NOMO-1 treated with DMSO at 0.1 percent for 48 hours (cell line): ENCODE measurements at regions not wholly inside any gene's neighbourhood (a gene's known extent, or its start where the extent isn't known, plus 50 kb on each side); places are given as distances from the start of the nearest gene placed in this dataset.

Experiments used
- DNase-seq: peaks from one replicate; lab custom pipeline; 2025; ENCODE audit not compliant: unreplicated experiment; lab: John Stamatoyannopoulos, UW

GRCh38 chr14:98859301-98859700, 412.7 kb downstream of the BCL11B start:
- no peak for DNase-seq

GRCh38 chr14:98864211-98864610, 407.8 kb downstream of the BCL11B start:
- no peak for DNase-seq

- DNase-seq: no peak
These were observed 404.9 kb downstream of the BCL11B start for GRCh38 chr14:98867146-98867545.

- no peak for DNase-seq
These were observed 404.3 kb downstream of the BCL11B start for GRCh38 chr14:98867726-98868125.

GRCh38 chr14:98868866-98869265, 403.1 kb downstream of the BCL11B start:
- DNase-seq: no peak

GRCh38 chr14:98871796-98872195, 400.2 kb downstream of the BCL11B start:
- no peak for DNase-seq

- no peak for DNase-seq
These were observed 394.9 kb downstream of the BCL11B start for GRCh38 chr14:98877065-98877464.

GRCh38 chr14:98878282-98878681, 393.7 kb downstream of the BCL11B start:
- DNase-seq: no peak

GRCh38 chr14:98886982-98887381, 385.0 kb downstream of the BCL11B start:
- DNase-seq: no peak

GRCh38 chr14:98888281-98888680, 383.7 kb downstream of the BCL11B start:
- DNase-seq: no peak

- DNase-seq: no peak
These were observed 382.8 kb downstream of the BCL11B start for GRCh38 chr14:98888927-98889835.

- DNase-seq: no peak
These were observed 382.2 kb downstream of the BCL11B start for GRCh38 chr14:98889836-98890185.

GRCh38 chr14:98890556-98891340, 381.2 kb downstream of the BCL11B start:
- DNase-seq: no peak

GRCh38 chr14:98893675-98894074, 378.3 kb downstream of the BCL11B start:
- DNase-seq: no peak

- DNase-seq: no peak
These were observed 377.4 kb downstream of the BCL11B start for GRCh38 chr14:98894600-98894999.

GRCh38 chr14:98896449-98896848, 375.5 kb downstream of the BCL11B start:
- no peak for DNase-seq

GRCh38 chr14:98897605-98898309, 374.2 kb downstream of the BCL11B start:
- no peak for DNase-seq

- DNase-seq: no peak
These were observed 372.6 kb downstream of the BCL11B start for GRCh38 chr14:98899441-98899840.

- DNase-seq: no peak
These were observed 371.8 kb downstream of the BCL11B start for GRCh38 chr14:98900236-98900635.

- no peak for DNase-seq
These were observed 371.2 kb downstream of the BCL11B start for GRCh38 chr14:98900798-98901197.

GRCh38 chr14:98901511-98902205, 370.3 kb downstream of the BCL11B start:
- DNase-seq: no peak
